ENCODE measurements at regions not wholly inside any gene's neighbourhood (a gene's known extent, or its start where the extent isn't known, plus 50 kb on each side); places are given as distances from the start of the nearest gene placed in this dataset.

DNA sequence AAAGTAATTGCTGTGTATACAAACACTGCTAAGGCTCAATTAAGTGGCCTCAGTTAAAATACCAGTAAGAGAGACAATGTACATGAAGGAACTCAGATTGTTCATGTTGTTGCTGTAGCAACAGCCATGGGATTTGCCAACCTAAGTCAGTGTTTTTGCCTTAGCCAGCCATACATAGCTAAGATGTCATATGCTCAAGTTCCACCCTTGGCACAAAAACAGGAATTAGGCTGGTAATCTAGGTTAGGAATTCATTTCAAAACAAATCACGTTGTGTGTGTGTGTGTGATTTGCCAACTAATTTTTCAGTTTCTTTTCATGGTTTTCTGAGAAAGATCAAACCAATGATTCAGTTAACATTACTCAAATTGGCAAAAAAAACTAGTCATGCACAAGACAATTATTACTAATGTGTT, 143.7 kb upstream of the KCNMB2 start:
- 1 to 4% methylated on average over 1 of the region's 1 CpG for WGBS, 2 donors
- H3K36me3 ChIP-seq = no peaks in the 10 kb centered on the region
- intact Hi-C loops (cut with DNase I) = no loop called here
- no peak overlapping the region for H3K27ac ChIP-seq
- ATAC-seq (peak in 1 of 4 donors; percentile 40), FAIRE-seq (no peak), DNase-seq (no peak)
- peaks cover 0 to 4% (median 0%) of the 10 kb centered on the region in 4 donors for H3K27me3 ChIP-seq
- no peaks in the 10 kb centered on the region for H3K4me1 ChIP-seq
- no peak overlapping the region for H3K4me3 ChIP-seq
- TF ChIP-seq, protein P1, sequence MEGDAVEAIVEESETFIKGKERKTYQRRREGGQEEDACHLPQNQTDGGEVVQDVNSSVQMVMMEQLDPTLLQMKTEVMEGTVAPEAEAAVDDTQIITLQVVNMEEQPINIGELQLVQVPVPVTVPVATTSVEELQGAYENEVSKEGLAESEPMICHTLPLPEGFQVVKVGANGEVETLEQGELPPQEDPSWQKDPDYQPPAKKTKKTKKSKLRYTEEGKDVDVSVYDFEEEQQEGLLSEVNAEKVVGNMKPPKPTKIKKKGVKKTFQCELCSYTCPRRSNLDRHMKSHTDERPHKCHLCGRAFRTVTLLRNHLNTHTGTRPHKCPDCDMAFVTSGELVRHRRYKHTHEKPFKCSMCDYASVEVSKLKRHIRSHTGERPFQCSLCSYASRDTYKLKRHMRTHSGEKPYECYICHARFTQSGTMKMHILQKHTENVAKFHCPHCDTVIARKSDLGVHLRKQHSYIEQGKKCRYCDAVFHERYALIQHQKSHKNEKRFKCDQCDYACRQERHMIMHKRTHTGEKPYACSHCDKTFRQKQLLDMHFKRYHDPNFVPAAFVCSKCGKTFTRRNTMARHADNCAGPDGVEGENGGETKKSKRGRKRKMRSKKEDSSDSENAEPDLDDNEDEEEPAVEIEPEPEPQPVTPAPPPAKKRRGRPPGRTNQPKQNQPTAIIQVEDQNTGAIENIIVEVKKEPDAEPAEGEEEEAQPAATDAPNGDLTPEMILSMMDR (IDR thresholded peaks at IDR 0.05) = no peak
- H3K9me3 ChIP-seq = no peaks in the 10 kb centered on the region

DNA sequence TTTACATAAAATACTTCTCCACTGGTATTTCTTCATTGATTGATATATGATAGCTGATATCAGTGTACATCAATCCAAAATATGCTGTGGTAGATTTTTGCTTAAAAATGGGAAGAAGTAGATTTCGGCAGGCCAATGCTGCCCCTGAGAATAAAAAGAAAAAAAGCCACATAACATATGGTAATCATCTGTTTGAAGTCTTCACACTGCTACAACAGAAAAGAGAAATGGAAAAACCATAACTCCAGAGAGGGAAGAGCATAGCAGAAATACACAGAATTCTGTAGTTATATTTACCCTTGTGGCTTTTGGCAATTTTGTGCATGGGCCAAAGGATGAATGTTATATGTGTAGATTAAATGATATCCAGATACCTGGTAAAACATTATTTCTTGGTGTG, 143.1 kb upstream of the KCNMB2 start:
- no peak overlapping the region for H3K27ac ChIP-seq
- no peaks in the 10 kb centered on the region for H3K4me1 ChIP-seq
- TF ChIP-seq, protein P1 (IDR thresholded peaks at IDR 0.05) = no peak
- H3K9me3 ChIP-seq = no peaks in the 10 kb centered on the region
- WGBS, 2 donors = 59 to 81% methylated on average over 1 of the region's 1 CpG
- no peak for FAIRE-seq
- H3K27me3 ChIP-seq = peaks cover 0 to 4% (median 0%) of the 10 kb centered on the region in 4 donors
- no peak overlapping the region for H3K4me3 ChIP-seq
- intact Hi-C loops (cut with DNase I) = no loop called here
- no peak for ATAC-seq
- DNase-seq = no peak
- H3K36me3 ChIP-seq = no peaks in the 10 kb centered on the region

DNA sequence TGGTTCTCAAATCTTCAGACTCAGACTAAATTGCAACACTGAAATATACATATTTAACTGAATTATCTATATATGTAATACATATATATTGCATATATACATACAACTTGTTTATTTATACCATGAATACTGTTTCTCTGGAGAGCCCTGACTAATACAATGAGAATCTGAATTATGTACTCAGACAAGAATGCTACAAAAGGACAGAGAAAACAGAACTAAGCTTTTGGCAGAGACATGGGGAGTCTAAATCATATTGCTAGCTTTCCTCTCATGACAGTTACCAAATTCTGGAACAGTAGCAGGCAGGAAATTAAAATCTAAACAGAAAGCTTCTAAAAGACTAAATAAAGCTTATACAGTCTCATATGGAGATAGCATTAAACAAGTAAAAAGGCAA, 142.4 kb upstream of the KCNMB2 start:
- FAIRE-seq = peak; percentile 29
- intact Hi-C loops (cut with DNase I) = no loop called here
- TF ChIP-seq, protein P1 (IDR thresholded peaks at IDR 0.05) = no peak
- H3K27me3 ChIP-seq = peaks cover 0 to 4% (median 0%) of the 10 kb centered on the region in 4 donors
- no peaks in the 10 kb centered on the region for H3K36me3 ChIP-seq
- H3K4me3 ChIP-seq = no peak overlapping the region
- peak in 1 of 4 donors; percentile 22 for ATAC-seq
- H3K27ac ChIP-seq = no peak overlapping the region
- no peak for DNase-seq
- H3K4me1 ChIP-seq = no peaks in the 10 kb centered on the region
- no peaks in the 10 kb centered on the region for H3K9me3 ChIP-seq

DNA sequence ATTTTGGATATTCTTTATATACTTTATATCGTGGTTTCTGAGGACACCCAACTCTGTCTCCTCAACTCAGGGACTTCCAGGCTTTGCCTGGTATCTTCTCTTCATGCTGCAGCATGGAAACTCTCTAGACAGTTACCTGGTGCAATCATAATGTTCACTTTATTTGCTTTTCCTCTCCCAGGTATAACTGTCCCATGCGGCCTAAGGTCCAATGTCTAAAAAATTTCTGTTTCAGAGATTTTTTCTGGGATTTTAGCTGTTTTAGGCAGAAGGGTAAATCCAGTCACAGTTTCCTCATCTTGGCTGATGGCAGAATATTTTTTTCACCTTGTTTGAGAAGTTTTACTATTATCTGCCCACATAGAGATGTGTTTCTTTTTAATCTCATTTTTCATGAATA, 139.9 kb upstream of the KCNMB2 start:
- Histone ChIP-seq H3K36me3 (no peaks in the 10 kb centered on the region), H3K4me3 (no peak overlapping the region), H3K9me3 (no peaks in the 10 kb centered on the region), H3K27me3 (peaks cover 0 to 4% (median 0%) of the 10 kb centered on the region in 4 donors), H3K27ac (no peak overlapping the region), H3K4me1 (no peaks in the 10 kb centered on the region)
- no peak for DNase-seq
- no peak for ATAC-seq
- WGBS, 2 donors = 65 to 86% methylated on average over 2 of the region's 2 CpGs
- intact Hi-C loops (cut with DNase I) = no loop called here
- TF ChIP-seq, protein P1 (IDR thresholded peaks at IDR 0.05) = no peak
- no peak for FAIRE-seq

DNA sequence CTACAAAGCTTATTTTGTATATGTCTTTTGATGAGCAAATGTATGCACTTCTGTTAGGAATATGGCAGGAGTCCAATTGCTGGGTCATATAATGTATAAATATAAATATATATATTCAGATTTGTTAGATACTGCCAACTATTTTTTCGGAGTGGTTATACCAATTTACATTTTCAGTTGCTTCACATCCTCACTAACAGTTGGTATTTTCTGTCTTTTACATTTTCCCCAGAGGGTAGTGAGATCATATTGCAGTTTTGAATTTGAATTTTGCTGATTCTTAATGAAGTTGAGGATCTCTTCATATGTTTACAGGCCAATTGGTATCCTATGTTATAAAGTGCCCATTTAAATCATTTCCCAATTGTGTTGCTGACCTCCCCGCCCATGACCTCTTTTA, 139.0 kb upstream of the KCNMB2 start:
- intact Hi-C loops (cut with DNase I) = no loop called here

More for the DNA sequence above, 139.0 kb upstream of the KCNMB2 start:
- no peak for ATAC-seq
- Histone ChIP-seq H3K27ac (no peak overlapping the region), H3K4me3 (no peak overlapping the region), H3K36me3 (no peaks in the 10 kb centered on the region), H3K9me3 (no peaks in the 10 kb centered on the region), H3K27me3 (peaks cover 0 to under 1% (median 0%) of the 10 kb centered on the region in 4 donors), H3K4me1 (no peaks in the 10 kb centered on the region)
- DNase-seq = no peak
- WGBS, 2 donors = 84 to 95% methylated on average over 2 of the region's 2 CpGs
- FAIRE-seq = no peak
- TF ChIP-seq, protein P1 (IDR thresholded peaks at IDR 0.05) = no peak

Measured in pancreas (tissue), 10 donors.